Fibroblast of upper back skin (primary cell): ENCODE measurements at regions not wholly inside any gene's neighbourhood (a gene's known extent, or its start where the extent isn't known, plus 50 kb on each side); places are given as distances from the start of the nearest gene placed in this dataset.
"Not testable (repeated sequence)": the region's sequence is repeated elsewhere in the genome, so short reads cannot be mapped to it uniquely, and the experiment has no call there.

Experiments
- DNase-seq: peaks from one replicate; pipeline ENCODE4 v3.0.0-alpha.2; 2013

- DNase-seq: peak; percentile 81
Observed at GRCh38 chr10:63675171-63675570, 154.0 kb downstream of the REEP3 start.

- no peak for DNase-seq
Observed at GRCh38 chr10:63677001-63677400, 155.8 kb downstream of the REEP3 start.

GRCh38 chr10:63680545-63680944, 159.3 kb downstream of the REEP3 start:
- not testable (repeated sequence) for DNase-seq

GRCh38 chr10:63681993-63682697, 160.9 kb downstream of the REEP3 start:
- peak; percentile 98 for DNase-seq

GRCh38 chr10:63682698-63683052, 161.5 kb downstream of the REEP3 start:
- DNase-seq: not testable (repeated sequence)

- DNase-seq: no peak
Observed at GRCh38 chr10:63683223-63683622, 162.0 kb downstream of the REEP3 start.

GRCh38 chr10:63683686-63684085, 162.5 kb downstream of the REEP3 start:
- DNase-seq: no peak

GRCh38 chr10:63684257-63684936, 163.2 kb downstream of the REEP3 start:
- DNase-seq: no peak

GRCh38 chr10:63689768-63690167, 168.6 kb downstream of the REEP3 start:
- DNase-seq: no peak

- DNase-seq: no peak
Observed at GRCh38 chr10:63692220-63692896, 171.2 kb downstream of the REEP3 start.

GRCh38 chr10:63693021-63693420, 171.8 kb downstream of the REEP3 start:
- DNase-seq: not testable (repeated sequence)

GRCh38 chr10:63696205-63696604, 175.0 kb downstream of the REEP3 start:
- DNase-seq: no peak

GRCh38 chr10:63697956-63698786, 177.0 kb downstream of the REEP3 start:
- DNase-seq: no peak

GRCh38 chr10:63698787-63699150, 177.6 kb downstream of the REEP3 start:
- peak; percentile 70 for DNase-seq

- DNase-seq: peak; percentile 98
Observed at GRCh38 chr10:63699785-63700613, 178.8 kb downstream of the REEP3 start.

GRCh38 chr10:63700631-63701156, 179.5 kb downstream of the REEP3 start:
- DNase-seq: no peak

GRCh38 chr10:63702092-63702491, 180.9 kb downstream of the REEP3 start:
- DNase-seq: no peak

GRCh38 chr10:63703113-63703670, 182.0 kb downstream of the REEP3 start:
- DNase-seq: peak; percentile 61

- no peak for DNase-seq
Observed at GRCh38 chr10:63703740-63704345, 182.6 kb downstream of the REEP3 start.

GRCh38 chr10:63707254-63707910, 186.2 kb downstream of the REEP3 start:
- peak; percentile 97 for DNase-seq

- no peak for DNase-seq
Observed at GRCh38 chr10:63708421-63708820, 187.2 kb downstream of the REEP3 start.
